Spinal cord (tissue), 1 donor: ENCODE measurements at regions not wholly inside any gene's neighbourhood (a gene's known extent, or its start where the extent isn't known, plus 50 kb on each side); places are given as distances from the start of the nearest gene placed in this dataset. TPM values are rescaled to one million over a fixed set of nuclear protein-coding genes. Genes with fewer than 3 reads are reported as not detected.

Source experiments
- small RNA-seq: library from RNA; depleted of rRNA; stranded (forward); fragments of <200 nt; gene quantifications from one replicate; pipeline ENCODE3, GENCODE V24; 2014; ENCODE audit warnings: low replicate concordance

Small RNAs in the stretch of these regions (small RNA-seq; reads per million reads assigned to genes)
- gene AL355076.1 (not detected), gene MIR4708 (not detected)
